ENCODE measurements at regions not wholly inside any gene's neighbourhood (a gene's known extent, or its start where the extent isn't known, plus 50 kb on each side); places are given as distances from the start of the nearest gene placed in this dataset.

- DNase-seq (ENCODE audit: low read depth in 2 of 2): no peak
Measured at GRCh38 chr3:73752338-73752737, 127.6 kb upstream of the PDZRN3 start.

- no peak for DNase-seq (ENCODE audit: low read depth in 2 of 2)
Measured at GRCh38 chr3:73746623-73747022, 121.9 kb upstream of the PDZRN3 start.

- DNase-seq (ENCODE audit: low read depth in 2 of 2): no peak
Measured at GRCh38 chr3:73745526-73746191, 120.9 kb upstream of the PDZRN3 start.

- DNase-seq (ENCODE audit: low read depth in 2 of 2): no peak
Measured at GRCh38 chr3:73743551-73743950, 118.8 kb upstream of the PDZRN3 start.

- peak; percentile 52 to 57 for DNase-seq (ENCODE audit: low read depth in 2 of 2)
Measured at GRCh38 chr3:73739791-73740453, 115.2 kb upstream of the PDZRN3 start.

- no peak for DNase-seq (ENCODE audit: low read depth in 2 of 2)
Measured at GRCh38 chr3:73738711-73739110, 114.0 kb upstream of the PDZRN3 start.

GRCh38 chr3:73734211-73735089 lies 109.7 kb upstream of the PDZRN3 start:
- no peak for DNase-seq (ENCODE audit: low read depth in 2 of 2)

GRCh38 chr3:73733746-73734145 lies 109.0 kb upstream of the PDZRN3 start:
- DNase-seq (ENCODE audit: low read depth in 2 of 2): no peak

- DNase-seq (ENCODE audit: low read depth in 2 of 2): no peak
Measured at GRCh38 chr3:73729969-73730440, 105.3 kb upstream of the PDZRN3 start.

- no peak for DNase-seq (ENCODE audit: low read depth in 2 of 2)
Measured at GRCh38 chr3:73727854-73728253, 103.1 kb upstream of the PDZRN3 start.

GRCh38 chr3:73727117-73727821 lies 102.5 kb upstream of the PDZRN3 start:
- peak; percentile 89 to 90 for DNase-seq (ENCODE audit: low read depth in 2 of 2)

GRCh38 chr3:73723596-73723995 lies 98.9 kb upstream of the PDZRN3 start:
- no peak for DNase-seq (ENCODE audit: low read depth in 2 of 2)

GRCh38 chr3:73719861-73720260 lies 95.1 kb upstream of the PDZRN3 start:
- DNase-seq (ENCODE audit: low read depth in 2 of 2): no peak

GRCh38 chr3:73719413-73719851 lies 94.7 kb upstream of the PDZRN3 start:
- peak; percentile 28 to 37 for DNase-seq (ENCODE audit: low read depth in 2 of 2)

GRCh38 chr3:73718326-73719110 lies 93.8 kb upstream of the PDZRN3 start:
- DNase-seq (ENCODE audit: low read depth in 2 of 2): no peak

GRCh38 chr3:73716418-73716817 lies 91.7 kb upstream of the PDZRN3 start:
- no peak for DNase-seq (ENCODE audit: low read depth in 2 of 2)

GRCh38 chr3:73710340-73710739 lies 85.6 kb upstream of the PDZRN3 start:
- no peak for DNase-seq (ENCODE audit: low read depth in 2 of 2)

GRCh38 chr3:73709712-73710111 lies 85.0 kb upstream of the PDZRN3 start:
- DNase-seq (ENCODE audit: low read depth in 2 of 2): no peak

GRCh38 chr3:73708956-73709355 lies 84.2 kb upstream of the PDZRN3 start:
- no peak for DNase-seq (ENCODE audit: low read depth in 2 of 2)

GRCh38 chr3:73707772-73708171 lies 83.0 kb upstream of the PDZRN3 start:
- no peak for DNase-seq (ENCODE audit: low read depth in 2 of 2)

GRCh38 chr3:73706771-73707170 lies 82.0 kb upstream of the PDZRN3 start:
- DNase-seq (ENCODE audit: low read depth in 2 of 2): no peak

Measured in fibroblast of skin of left biceps (primary cell).